GM12878 (cell line): ENCODE measurements at regions not wholly inside any gene's neighbourhood (a gene's known extent, or its start where the extent isn't known, plus 50 kb on each side); places are given as distances from the start of the nearest gene placed in this dataset.

Source experiments
- ATAC-seq: fragments of 200-7000 bp; cut with Tn5 transposase; 3 replicates; pipeline ENCODE4 v1.9.1; 2020; ENCODE audit warnings: mild to moderate bottlenecking, moderate library complexity
- BruUV-seq: library from RNA; stranded (reverse); fragments of 400-500 nt; replicated peaks from 2 replicates; lab custom pipeline; 2021; lab: Mats Ljungman, UMichigan
- CTCF ChIA-PET: fragments of 300-600 bp; sonication (Branson Sonifier 250); formaldehyde crosslinking; extraction: SDS; loops from one replicate; lab custom pipeline; 2021; ENCODE audit warnings: inconsistent platforms; lab: Yijun Ruan, JAX
- POLR2A ChIA-PET: fragments of 350-600 bp; formaldehyde crosslinking; extraction: SDS; loops from one replicate; lab custom pipeline; 2021; ENCODE audit warnings: inconsistent platforms; lab: Charles Lee
- RAD21 ChIA-PET: fragments of 300-600 bp; sonication (Branson Sonifier 250); formaldehyde crosslinking; loops from one replicate; lab custom pipeline; 2023; ENCODE audit warnings: antibody characterized with exemption; ENCODE audit not compliant: unreplicated experiment; lab: Charles Lee
- SMC1A ChIA-PET: fragments of 300-600 bp; sonication (Branson Sonifier 250); formaldehyde crosslinking; loops from one replicate; lab custom pipeline; 2023; ENCODE audit not compliant: unreplicated experiment, uncharacterized antibody; lab: Charles Lee
- DNase-seq: peaks from one replicate; pipeline ENCODE4 v3.0.0-alpha.2; 2011; ENCODE audit warnings: low read depth, low spot score
- FAIRE-seq: peaks from 3 replicates; lab custom pipeline; 2011; peaks lifted over from hg19 to GRCh38; lab: Jason Lieb, UNC
- H2AFZ ChIP-seq: 2 replicates; pipeline ENCODE4 v1.6.0; 2011; ENCODE audit warnings: low read depth, low read length, control low read depth; ENCODE audit not compliant: control insufficient read depth
- H3K27ac ChIP-seq: 2 replicates; pipeline ENCODE4 v1.5.1; 2011; ENCODE audit warnings: control low read depth; ENCODE audit not compliant: control insufficient read depth, insufficient read depth
- H3K27me3 ChIP-seq, 2 experiments: replicated peaks in 1 of 2; 2 replicates each; pipeline versions ENCODE4 v1.6.0 to v1.6.1; 2011; ENCODE audit warnings: low read length in 1 of 2; ENCODE audit not compliant: control insufficient read depth in 2 of 2, insufficient read depth in 2 of 2
- H3K36me3 ChIP-seq, 2 experiments: 2 replicates each; pipeline ENCODE4 v1.5.1; 2011; ENCODE audit warnings: low read length in 1 of 2; ENCODE audit not compliant: control insufficient read depth in 2 of 2, insufficient read depth in 2 of 2
- H3K4me1 ChIP-seq: 2 replicates; pipeline ENCODE4 v1.6.1; 2011; ENCODE audit warnings: mild to moderate bottlenecking, low read length, moderate library complexity, mixed read lengths; ENCODE audit not compliant: control insufficient read depth, insufficient read depth
- H3K4me2 ChIP-seq: 2 replicates; pipeline ENCODE4 v1.6.0; 2011; ENCODE audit warnings: control low read depth; ENCODE audit not compliant: control insufficient read depth, insufficient read depth
- H3K4me3 ChIP-seq: fragments of 200-600 bp; sonication (generic); 2 replicates; pipeline ENCODE4 v1.5.1; 2016
- H3K79me2 ChIP-seq: 2 replicates; pipeline ENCODE4 v1.6.0; 2011; ENCODE audit warnings: low read length; ENCODE audit not compliant: control insufficient read depth, insufficient read depth
- H3K9ac ChIP-seq: 2 replicates; pipeline ENCODE4 v1.8.0; 2011; ENCODE audit warnings: low read length, control low read depth, mixed read lengths; ENCODE audit not compliant: control insufficient read depth, insufficient read depth
- H3K9me3 ChIP-seq: replicated peaks from 3 replicates; pipeline ENCODE4 v1.5.1; 2011; ENCODE audit warnings: mild to moderate bottlenecking, low read length; ENCODE audit not compliant: control insufficient read depth, insufficient read depth
- H4K20me1 ChIP-seq: 2 replicates; pipeline ENCODE4 v1.6.0; 2011; ENCODE audit not compliant: control insufficient read depth, insufficient read depth
- FOXK2 ChIP-seq: fragments of 450-650 bp; IDR thresholded peaks from 2 replicates; pipeline ENCODE4 v1.6.1; 2017; ENCODE audit warnings: mild to moderate bottlenecking, moderate library complexity
- FOXM1 ChIP-seq: IDR thresholded peaks from 2 replicates; pipeline ENCODE4 v1.6.1; 2012; ENCODE audit warnings: low read depth, mild to moderate bottlenecking, inconsistent platforms, low read length, moderate library complexity
- IKZF1 ChIP-seq: fragments of 450-650 bp; conservative IDR thresholded peaks from 2 replicates; pipeline ENCODE4 v1.6.1; 2017; ENCODE audit warnings: antibody characterized with exemption, mild to moderate bottlenecking
- NR2C1 ChIP-seq: fragments of 450-650 bp; IDR thresholded peaks from 2 replicates; pipeline ENCODE4 v1.6.1; 2017; ENCODE audit warnings: antibody characterized with exemption, mild to moderate bottlenecking, moderate library complexity
- SP1 ChIP-seq: IDR thresholded peaks from one replicate; pipeline ENCODE4 v1.6.1; 2011; ENCODE audit warnings: low read depth, low read length
- ZBED1 ChIP-seq: IDR thresholded peaks from 2 replicates; pipeline ENCODE4 v1.6.1; 2016; ENCODE audit warnings: borderline replicate concordance
- ZSCAN29 ChIP-seq: fragments of 450-650 bp; IDR thresholded peaks from 2 replicates; pipeline ENCODE4 v1.6.1; 2017; ENCODE audit warnings: mild to moderate bottlenecking, moderate library complexity
- WGBS: methylation state at CpG from one replicate; pipeline ENCODE4 v1.1.6; 2016; ENCODE audit warnings: low lambda C conversion rate; ENCODE audit not compliant: insufficient replicate concordance, insufficient coverage; ENCODE audit errors: missing lambda C conversion rate; 5-methylcytosine and 5-hydroxymethylcytosine counted together
- in situ Hi-C: fragments of 300-500 bp; cut with MboI; formaldehyde crosslinking; loops from 9 replicates; pipeline ENCODE4 v1.14.3; 2018; ENCODE audit warnings: mixed read lengths
- intact Hi-C: fragments of 100-400 bp; cut with micrococcal nuclease; formaldehyde crosslinking; loops from one replicate; pipeline ENCODE4 v1.14.2; 2022; ENCODE audit not compliant: unreplicated experiment
- TF ChIP-seq, protein P1 (sequence below): fragments of 450-650 bp; IDR thresholded peaks from 2 replicates; pipeline ENCODE4 v1.6.1; 2017; ENCODE audit warnings: mild to moderate bottlenecking, moderate library complexity

- POLR2A ChIA-PET: no interaction called here
- SMC1A ChIA-PET: no interaction called here
Observed at GRCh38 chr7:114183311-114184088, 231.1 kb upstream of the FOXP2 start.

GRCh38 chr7:114182837-114183236, 231.8 kb upstream of the FOXP2 start:
- CTCF ChIA-PET: no interaction called here
- H2AFZ ChIP-seq: no peak overlapping the region
- intact Hi-C loops: no loop called here
- DNase-seq: no peak
- TF ChIP-seq ZSCAN29 (no peak), ZBED1 (no peak), FOXM1 (no peak)
- TF ChIP-seq, protein P1, sequence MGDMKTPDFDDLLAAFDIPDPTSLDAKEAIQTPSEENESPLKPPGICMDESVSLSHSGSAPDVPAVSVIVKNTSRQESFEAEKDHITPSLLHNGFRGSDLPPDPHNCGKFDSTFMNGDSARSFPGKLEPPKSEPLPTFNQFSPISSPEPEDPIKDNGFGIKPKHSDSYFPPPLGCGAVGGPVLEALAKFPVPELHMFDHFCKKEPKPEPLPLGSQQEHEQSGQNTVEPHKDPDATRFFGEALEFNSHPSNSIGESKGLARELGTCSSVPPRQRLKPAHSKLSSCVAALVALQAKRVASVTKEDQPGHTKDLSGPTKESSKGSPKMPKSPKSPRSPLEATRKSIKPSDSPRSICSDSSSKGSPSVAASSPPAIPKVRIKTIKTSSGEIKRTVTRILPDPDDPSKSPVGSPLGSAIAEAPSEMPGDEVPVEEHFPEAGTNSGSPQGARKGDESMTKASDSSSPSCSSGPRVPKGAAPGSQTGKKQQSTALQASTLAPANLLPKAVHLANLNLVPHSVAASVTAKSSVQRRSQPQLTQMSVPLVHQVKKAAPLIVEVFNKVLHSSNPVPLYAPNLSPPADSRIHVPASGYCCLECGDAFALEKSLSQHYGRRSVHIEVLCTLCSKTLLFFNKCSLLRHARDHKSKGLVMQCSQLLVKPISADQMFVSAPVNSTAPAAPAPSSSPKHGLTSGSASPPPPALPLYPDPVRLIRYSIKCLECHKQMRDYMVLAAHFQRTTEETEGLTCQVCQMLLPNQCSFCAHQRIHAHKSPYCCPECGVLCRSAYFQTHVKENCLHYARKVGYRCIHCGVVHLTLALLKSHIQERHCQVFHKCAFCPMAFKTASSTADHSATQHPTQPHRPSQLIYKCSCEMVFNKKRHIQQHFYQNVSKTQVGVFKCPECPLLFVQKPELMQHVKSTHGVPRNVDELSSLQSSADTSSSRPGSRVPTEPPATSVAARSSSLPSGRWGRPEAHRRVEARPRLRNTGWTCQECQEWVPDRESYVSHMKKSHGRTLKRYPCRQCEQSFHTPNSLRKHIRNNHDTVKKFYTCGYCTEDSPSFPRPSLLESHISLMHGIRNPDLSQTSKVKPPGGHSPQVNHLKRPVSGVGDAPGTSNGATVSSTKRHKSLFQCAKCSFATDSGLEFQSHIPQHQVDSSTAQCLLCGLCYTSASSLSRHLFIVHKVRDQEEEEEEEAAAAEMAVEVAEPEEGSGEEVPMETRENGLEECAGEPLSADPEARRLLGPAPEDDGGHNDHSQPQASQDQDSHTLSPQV: no peak
- BruUV-seq: no TSS peak
- RAD21 ChIA-PET: no interaction called here
- in situ Hi-C loops: no loop called here
- no peaks in the 10 kb centered on the region for H3K79me2 ChIP-seq
- FAIRE-seq: no peak
- H4K20me1 ChIP-seq: no peaks in the 10 kb centered on the region
- H3K4me3 ChIP-seq: no peak overlapping the region
- no peaks in the 10 kb centered on the region for H3K9me3 ChIP-seq
- no peaks in the 10 kb centered on the region for H3K4me1 ChIP-seq
- POLR2A ChIA-PET: no interaction called here
- H3K9ac ChIP-seq: no peak overlapping the region
- no peak overlapping the region for H3K4me2 ChIP-seq
- no peaks in the 10 kb centered on the region for H3K36me3 ChIP-seq
- no peak for ATAC-seq
- no peaks in the 10 kb centered on the region; a peak in 2 of 4 replicates for H3K27me3 ChIP-seq
- SMC1A ChIA-PET: no interaction called here
- 0% methylated on average over 1 of the region's 1 CpG for WGBS
- no peak overlapping the region for H3K27ac ChIP-seq

More at GRCh38 chr7:114183311-114184088, 231.1 kb upstream of the FOXP2 start:
- no peak for TF ChIP-seq NR2C1
- no peak for TF ChIP-seq IKZF1
- no peak for TF ChIP-seq FOXK2
- TF ChIP-seq SP1: no peak
- H3K4me1 ChIP-seq: no peaks in the 10 kb centered on the region
- FAIRE-seq: no peak
- H3K27me3 ChIP-seq: no peaks in the 10 kb centered on the region; a peak in 2 of 4 replicates
- H3K79me2 ChIP-seq: no peaks in the 10 kb centered on the region
- BruUV-seq: no TSS peak
- ATAC-seq: no peak
- ChIA-PET RAD21 (no interaction called here), CTCF (no interaction called here)
- H2AFZ ChIP-seq: no peak overlapping the region
- no peak overlapping the region for H3K4me3 ChIP-seq
- DNase-seq: no peak
- H4K20me1 ChIP-seq: no peaks in the 10 kb centered on the region
- H3K4me2 ChIP-seq: no peak overlapping the region
- H3K9me3 ChIP-seq: no peaks in the 10 kb centered on the region
- no peaks in the 10 kb centered on the region for H3K36me3 ChIP-seq
- in situ Hi-C loops: no loop called here
- intact Hi-C loops: no loop called here
- 87% methylated on average over 3 of the region's 3 CpGs for WGBS
- H3K9ac ChIP-seq: no peak overlapping the region
- no peak overlapping the region for H3K27ac ChIP-seq
